HT-29 (cell line): ENCODE measurements at regions not wholly inside any gene's neighbourhood (a gene's known extent, or its start where the extent isn't known, plus 50 kb on each side); places are given as distances from the start of the nearest gene placed in this dataset.
"Not testable (repeated sequence)": the region's sequence is repeated elsewhere in the genome, so short reads cannot be mapped to it uniquely, and the experiment has no call there.

Experiments
- DNase-seq: peaks from one replicate; pipeline ENCODE4 v3.0.0-alpha.2; 2015; ENCODE audit warnings: low spot score

DNA sequence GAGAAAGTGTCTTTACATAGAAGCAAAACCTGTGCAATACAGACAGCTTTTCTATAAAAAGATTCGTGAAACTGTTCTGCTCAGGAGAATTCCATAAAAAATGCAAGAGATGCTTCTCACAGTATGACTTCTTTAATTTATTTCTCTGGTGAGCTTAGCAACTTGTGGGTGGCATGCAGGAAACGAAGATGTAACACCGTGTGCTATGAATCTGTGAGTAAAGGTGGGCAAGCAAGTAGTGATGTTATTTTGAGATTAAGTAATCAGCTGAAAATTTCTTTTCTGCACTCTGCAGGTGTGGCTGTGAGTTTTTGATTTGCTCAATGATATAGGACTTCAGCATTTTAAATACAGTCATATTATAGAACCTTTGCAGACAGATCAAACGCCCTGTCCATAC, 656.8 kb upstream of the NCAM2 start:
- DNase-seq: no peak

- no peak for DNase-seq
Measured at GRCh38 chr21:20343186-20343585, 655.0 kb upstream of the NCAM2 start.

- DNase-seq: no peak
Measured at GRCh38 chr21:20351138-20351537, 647.1 kb upstream of the NCAM2 start.

GRCh38 chr21:20353351-20353750, 644.9 kb upstream of the NCAM2 start:
- peak; percentile 11 for DNase-seq

- no peak for DNase-seq
Measured at GRCh38 chr21:20373031-20373430, 625.2 kb upstream of the NCAM2 start.

GRCh38 chr21:20377250-20377649, 621.0 kb upstream of the NCAM2 start:
- no peak for DNase-seq

DNA sequence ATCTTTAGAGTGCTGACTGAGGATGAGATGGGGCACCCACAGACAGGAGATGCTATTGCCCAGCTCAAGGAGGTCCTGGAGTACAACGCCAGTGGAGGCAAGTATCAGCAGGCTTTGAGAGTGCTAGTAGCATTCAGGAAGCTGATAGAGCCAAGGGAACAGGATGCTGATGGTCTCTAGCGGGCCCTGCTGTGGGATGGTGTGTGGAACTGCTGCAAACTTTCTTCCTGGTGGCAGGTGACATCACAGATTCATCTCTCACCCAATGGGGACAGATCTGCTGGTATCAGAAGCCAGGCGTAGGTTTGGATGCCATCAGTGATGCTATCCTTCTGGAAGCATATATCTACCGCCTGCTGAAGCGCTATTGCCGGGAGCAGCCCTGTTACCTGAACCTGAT, 609.8 kb upstream of the NCAM2 start:
- DNase-seq: no peak

DNA sequence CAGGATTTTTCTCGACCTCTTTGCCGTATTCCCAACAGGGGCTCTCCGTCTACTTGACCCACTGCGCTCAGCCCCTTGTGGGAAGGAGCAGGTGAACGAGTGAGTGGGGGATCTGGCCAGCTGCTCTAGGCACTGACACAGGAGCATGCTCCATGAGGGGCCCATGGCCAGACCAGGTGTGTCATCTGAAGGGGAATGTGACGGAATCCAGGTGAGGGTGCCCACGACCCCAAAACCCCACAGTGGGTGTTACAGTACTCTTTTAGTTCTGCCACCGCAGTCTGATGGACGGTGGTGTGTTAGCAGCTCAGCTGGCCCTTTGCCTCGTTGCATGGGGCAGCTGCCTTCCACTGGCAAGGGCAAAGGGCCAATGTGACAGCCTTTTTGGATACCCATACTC, 601.4 kb upstream of the NCAM2 start:
- no peak for DNase-seq

- no peak for DNase-seq
Measured at GRCh38 chr21:20404915-20405314, 593.3 kb upstream of the NCAM2 start.

GRCh38 chr21:20418353-20418752, 579.9 kb upstream of the NCAM2 start:
- no peak for DNase-seq

DNA sequence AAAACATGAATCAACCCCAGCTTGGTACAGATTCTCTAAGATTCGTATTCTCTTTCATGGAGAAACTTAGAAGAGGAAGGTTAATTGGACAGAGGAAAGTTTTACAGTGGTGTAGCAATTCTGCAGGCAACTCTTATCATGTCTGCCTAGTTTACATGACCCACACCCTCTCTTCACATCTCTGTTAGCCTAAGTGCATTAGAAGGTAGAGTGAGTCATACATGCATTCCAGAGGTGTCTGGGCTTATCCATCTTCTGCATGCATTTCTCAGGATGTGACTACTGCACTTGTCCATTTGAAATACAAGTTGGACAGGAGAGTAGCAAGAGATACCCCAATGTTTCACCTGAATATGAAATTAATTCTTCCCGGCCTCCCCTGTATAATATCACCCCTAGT, 578.4 kb upstream of the NCAM2 start:
- no peak for DNase-seq

DNA sequence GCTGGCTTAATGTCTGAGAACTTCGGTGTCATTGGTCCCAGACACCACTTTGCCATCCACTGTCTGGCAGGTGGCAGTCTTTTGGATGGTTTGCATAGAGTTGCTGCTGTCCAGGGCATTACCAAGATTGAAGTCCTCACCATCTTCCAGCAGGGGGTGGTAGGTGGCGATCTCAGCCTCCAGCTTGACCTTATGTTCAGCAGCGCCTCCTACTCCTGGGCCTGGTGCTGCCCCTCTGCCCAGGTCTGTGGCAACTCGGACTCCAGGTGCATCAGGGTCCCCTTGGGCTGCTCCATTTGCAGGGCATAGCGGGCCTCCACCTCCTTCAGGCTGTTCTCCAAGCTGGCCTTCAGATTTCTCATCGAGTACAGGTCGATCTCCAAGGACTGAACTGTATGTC, 573.3 kb upstream of the NCAM2 start:
- DNase-seq: peak; percentile 12

GRCh38 chr21:20425856-20426255, 572.4 kb upstream of the NCAM2 start:
- DNase-seq: no peak

- no peak for DNase-seq
Measured at GRCh38 chr21:20440338-20440737, 557.9 kb upstream of the NCAM2 start.

DNA sequence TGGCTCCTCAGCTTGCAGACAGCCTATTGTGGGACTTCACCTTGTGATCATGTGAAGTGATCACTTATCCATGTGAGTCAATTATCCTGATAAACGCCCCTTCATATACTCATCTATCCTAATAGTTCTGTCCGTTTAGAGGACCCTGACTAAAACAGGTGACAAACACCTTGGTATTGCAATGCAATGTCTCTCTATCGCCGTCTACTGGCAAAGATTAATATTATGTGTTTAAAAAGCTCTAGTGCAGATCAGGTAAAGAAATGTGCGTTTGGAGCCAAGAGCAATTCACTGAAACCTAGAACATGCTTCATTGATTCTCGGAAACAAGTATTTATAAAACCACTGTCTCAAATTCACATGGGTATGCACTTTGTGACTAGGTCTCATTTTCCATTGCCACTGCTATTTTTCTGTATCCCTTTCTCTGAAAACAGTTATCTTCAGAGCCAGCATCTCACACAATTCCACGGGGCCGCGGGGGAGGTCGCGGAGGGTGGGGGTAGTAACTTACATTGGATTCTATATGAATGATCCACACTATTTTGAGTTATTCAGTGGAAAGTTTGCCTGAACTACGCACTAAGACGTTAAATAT, 554.6 kb upstream of the NCAM2 start:
- peak; percentile 43 for DNase-seq

DNA sequence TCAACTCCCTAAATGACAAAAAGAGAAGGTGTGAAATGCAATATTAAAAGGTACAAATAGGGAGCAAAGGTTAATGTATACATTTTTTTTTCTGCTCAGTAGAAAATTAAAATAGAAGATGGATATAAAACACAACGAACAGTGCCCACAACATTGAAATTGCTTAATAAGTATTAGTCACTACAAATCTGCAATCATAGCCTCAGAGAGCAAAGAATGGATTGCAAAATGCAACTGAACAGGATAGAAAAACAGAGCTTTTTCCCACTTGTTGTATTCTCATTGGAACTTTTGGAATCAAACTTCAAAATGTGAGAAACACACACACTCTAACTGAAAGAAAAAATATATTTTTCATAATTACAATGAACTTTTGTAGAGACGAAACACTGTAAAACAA, 552.2 kb upstream of the NCAM2 start:
- DNase-seq: no peak

GRCh38 chr21:20451046-20451445, 547.2 kb upstream of the NCAM2 start:
- peak; percentile 52 for DNase-seq

- DNase-seq: no peak
Measured at GRCh38 chr21:20452935-20453334, 545.3 kb upstream of the NCAM2 start.

DNA sequence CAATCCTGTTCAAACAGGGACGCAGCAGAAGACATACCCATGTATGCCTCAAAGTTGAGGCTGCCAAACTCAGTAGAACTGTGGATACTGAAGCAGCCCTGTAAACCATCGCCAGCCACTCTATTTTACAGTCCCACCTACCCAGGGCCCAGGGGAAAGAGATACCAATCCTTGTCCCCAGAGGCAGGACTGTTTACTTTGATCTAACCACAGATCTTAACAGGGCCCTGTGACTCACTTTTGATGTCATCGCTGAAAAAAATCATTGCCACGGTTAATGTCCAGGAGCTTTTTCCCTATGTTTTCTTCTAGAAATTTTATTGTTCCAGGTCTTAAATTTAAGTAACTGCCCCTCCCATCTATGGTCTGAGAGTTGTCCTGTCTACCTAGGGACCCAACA, 538.4 kb upstream of the NCAM2 start:
- peak; percentile 3 for DNase-seq

DNA sequence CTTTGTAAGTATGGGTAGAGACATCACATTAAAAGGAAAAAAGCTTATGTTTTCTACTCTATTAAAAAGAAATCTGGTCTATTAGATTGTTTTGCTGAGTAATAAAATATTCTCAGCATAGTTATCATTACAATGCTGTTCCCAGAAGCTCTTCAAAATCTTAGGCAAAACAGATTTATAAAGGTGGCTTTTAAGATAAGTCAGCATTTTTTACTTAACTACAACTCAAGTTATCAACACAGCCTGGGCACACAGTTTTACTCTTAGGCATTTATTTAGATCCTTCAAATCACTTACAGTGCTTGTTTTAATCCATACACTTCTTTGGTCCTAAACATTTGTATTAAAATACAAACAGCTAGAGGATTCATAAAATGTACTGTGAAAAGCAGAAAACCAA, 534.8 kb upstream of the NCAM2 start:
- DNase-seq: no peak

DNA sequence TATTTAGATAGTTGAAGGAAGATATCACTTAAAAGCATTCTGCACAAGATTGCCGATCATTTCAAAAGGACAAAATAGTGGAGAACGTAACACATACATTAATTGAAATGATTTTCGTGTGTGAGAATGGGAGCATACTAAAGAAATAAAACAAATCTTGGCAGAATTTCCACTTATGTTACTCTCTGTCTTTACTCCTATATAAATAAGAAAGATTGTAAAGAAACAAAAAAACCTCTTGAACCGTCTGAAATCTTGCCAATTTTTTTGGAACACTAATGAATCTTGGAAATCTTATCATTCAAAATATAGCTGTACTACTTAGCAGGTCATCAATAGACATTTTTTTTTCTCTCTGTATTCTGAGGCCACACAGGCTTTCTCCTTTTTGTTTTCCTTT, 528.8 kb upstream of the NCAM2 start:
- DNase-seq: no peak

- DNase-seq: no peak
Measured at GRCh38 chr21:20486303-20486702, 511.9 kb upstream of the NCAM2 start.

DNA sequence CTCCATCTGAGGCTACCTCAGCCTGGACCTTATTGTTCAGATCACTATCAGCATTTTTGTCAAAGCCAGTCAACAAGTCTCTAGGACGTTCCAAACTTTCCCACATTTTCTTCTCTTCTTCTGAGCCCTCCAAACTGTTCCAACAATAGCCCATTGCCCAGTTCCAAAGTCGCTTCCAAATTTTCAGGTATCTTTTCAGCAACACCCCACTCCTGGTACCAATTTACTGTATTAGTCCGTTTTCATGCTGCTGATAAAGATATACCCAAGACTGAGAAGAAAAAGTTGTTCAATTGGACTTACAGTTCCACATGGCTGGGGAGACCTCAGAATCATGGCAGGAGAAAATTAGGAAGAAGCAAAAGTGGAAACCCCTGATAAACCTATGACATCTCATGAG, 495.3 kb upstream of the NCAM2 start:
- not testable (repeated sequence) for DNase-seq

DNA sequence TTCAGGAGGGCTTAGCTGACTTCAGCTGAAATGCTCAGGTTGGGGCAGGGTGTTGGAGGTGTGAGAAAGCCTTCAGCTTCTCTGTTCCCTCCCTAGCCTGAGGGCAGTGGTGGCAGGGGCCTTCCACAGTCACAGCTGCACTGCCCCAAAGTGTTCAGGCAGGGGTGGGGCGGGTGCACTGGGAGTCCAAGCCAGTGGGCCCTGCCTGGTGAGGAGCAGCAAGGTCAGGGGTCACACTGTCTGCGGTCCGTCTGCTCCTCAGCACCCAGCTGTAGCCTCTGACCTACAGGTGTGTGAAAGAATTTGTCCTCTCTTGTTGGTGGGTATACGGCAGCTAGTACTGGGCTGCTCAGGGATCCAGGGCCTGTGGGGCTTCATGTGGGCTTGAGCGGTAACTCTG, 490.4 kb upstream of the NCAM2 start:
- no peak for DNase-seq
